ENCODE measurements at regions not wholly inside any gene's neighbourhood (a gene's known extent, or its start where the extent isn't known, plus 50 kb on each side); places are given as distances from the start of the nearest gene placed in this dataset.

- H3K27ac ChIP-seq (ENCODE audit: low read depth, low read length) = no peak overlapping the region
- no peaks in the 10 kb centered on the region for H3K9me3 ChIP-seq (ENCODE audit: control insufficient read depth in 3 of 3, low read length in 3 of 3)
- no peak overlapping the region for H3K9ac ChIP-seq (ENCODE audit: low read depth in 1 of 3, low read length in 3 of 3)
- no peaks in the 10 kb centered on the region for H3K4me1 ChIP-seq (ENCODE audit: control insufficient read depth in 3 of 3, insufficient read depth in 3 of 3, low read length in 3 of 3)
- H3K36me3 ChIP-seq (ENCODE audit: control insufficient read depth in 3 of 3, insufficient read depth in 3 of 3, low read length in 3 of 3) = no peaks in the 10 kb centered on the region
- no peak overlapping the region for H3K4me3 ChIP-seq (ENCODE audit: low read length in 3 of 3)
- no peaks in the 10 kb centered on the region for H3K27me3 ChIP-seq (ENCODE audit: control insufficient read depth in 3 of 3, insufficient read depth in 3 of 3, low read length in 3 of 3)
These were observed 1246.6 kb downstream of the FAM181B start for GRCh38 chr11:81487109-81487508.

GRCh38 chr11:81484196-81484595, 1249.5 kb downstream of the FAM181B start:
- Histone ChIP-seq H3K36me3 (ENCODE audit: control insufficient read depth in 3 of 3, insufficient read depth in 3 of 3, low read length in 3 of 3) (no peaks in the 10 kb centered on the region), H3K9ac (ENCODE audit: low read depth in 1 of 3, low read length in 3 of 3) (no peak overlapping the region), H3K4me1 (ENCODE audit: control insufficient read depth in 3 of 3, insufficient read depth in 3 of 3, low read length in 3 of 3) (no peaks in the 10 kb centered on the region), H3K27me3 (ENCODE audit: control insufficient read depth in 3 of 3, insufficient read depth in 3 of 3, low read length in 3 of 3) (no peaks in the 10 kb centered on the region), H3K27ac (ENCODE audit: low read depth, low read length) (no peak overlapping the region), H3K4me3 (ENCODE audit: low read length in 3 of 3) (no peak overlapping the region), H3K9me3 (ENCODE audit: control insufficient read depth in 3 of 3, low read length in 3 of 3) (no peaks in the 10 kb centered on the region)

- H3K27ac ChIP-seq (ENCODE audit: low read depth, low read length) = no peak overlapping the region
These were observed 1256.4 kb downstream of the FAM181B start for GRCh38 chr11:81477277-81477676.

DNA sequence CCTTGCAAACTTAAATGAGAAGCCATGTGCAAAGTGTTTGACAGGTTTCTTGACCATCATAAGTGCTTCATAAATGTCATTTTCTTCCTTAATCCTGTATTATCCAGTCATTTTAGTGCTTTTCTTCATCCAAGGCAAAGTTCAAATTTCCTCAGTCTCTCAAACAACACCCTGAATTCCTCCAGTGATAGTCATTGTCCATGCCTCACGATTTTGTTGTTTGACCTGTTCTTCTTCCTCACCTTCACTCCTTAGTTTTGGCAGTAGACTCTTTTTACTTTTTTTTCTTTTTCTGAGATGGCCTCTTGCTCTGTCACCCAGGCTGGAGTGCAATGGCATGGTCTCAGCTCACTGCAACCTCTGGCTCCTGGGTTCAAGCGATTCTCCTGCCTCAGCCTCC, 1257.3 kb downstream of the FAM181B start:
- Histone ChIP-seq H3K9ac (ENCODE audit: low read depth in 1 of 3, low read length in 3 of 3) (no peak overlapping the region), H3K9me3 (ENCODE audit: control insufficient read depth in 3 of 3, low read length in 3 of 3) (no peaks in the 10 kb centered on the region), H3K4me3 (ENCODE audit: low read length in 3 of 3) (no peak overlapping the region), H3K4me1 (ENCODE audit: control insufficient read depth in 3 of 3, insufficient read depth in 3 of 3, low read length in 3 of 3) (no peaks in the 10 kb centered on the region), H3K27ac (ENCODE audit: low read depth, low read length) (no peak overlapping the region), H3K27me3 (ENCODE audit: control insufficient read depth in 3 of 3, insufficient read depth in 3 of 3, low read length in 3 of 3) (no peaks in the 10 kb centered on the region), H3K36me3 (ENCODE audit: control insufficient read depth in 3 of 3, insufficient read depth in 3 of 3, low read length in 3 of 3) (no peaks in the 10 kb centered on the region)

More at GRCh38 chr11:81477277-81477676, 1256.4 kb downstream of the FAM181B start:
- Histone ChIP-seq H3K36me3 (ENCODE audit: control insufficient read depth in 3 of 3, insufficient read depth in 3 of 3, low read length in 3 of 3) (no peaks in the 10 kb centered on the region), H3K9me3 (ENCODE audit: control insufficient read depth in 3 of 3, low read length in 3 of 3) (no peaks in the 10 kb centered on the region), H3K4me1 (ENCODE audit: control insufficient read depth in 3 of 3, insufficient read depth in 3 of 3, low read length in 3 of 3) (no peaks in the 10 kb centered on the region), H3K4me3 (ENCODE audit: low read length in 3 of 3) (no peak overlapping the region), H3K9ac (ENCODE audit: low read depth in 1 of 3, low read length in 3 of 3) (no peak overlapping the region), H3K27me3 (ENCODE audit: control insufficient read depth in 3 of 3, insufficient read depth in 3 of 3, low read length in 3 of 3) (no peaks in the 10 kb centered on the region)

DNA sequence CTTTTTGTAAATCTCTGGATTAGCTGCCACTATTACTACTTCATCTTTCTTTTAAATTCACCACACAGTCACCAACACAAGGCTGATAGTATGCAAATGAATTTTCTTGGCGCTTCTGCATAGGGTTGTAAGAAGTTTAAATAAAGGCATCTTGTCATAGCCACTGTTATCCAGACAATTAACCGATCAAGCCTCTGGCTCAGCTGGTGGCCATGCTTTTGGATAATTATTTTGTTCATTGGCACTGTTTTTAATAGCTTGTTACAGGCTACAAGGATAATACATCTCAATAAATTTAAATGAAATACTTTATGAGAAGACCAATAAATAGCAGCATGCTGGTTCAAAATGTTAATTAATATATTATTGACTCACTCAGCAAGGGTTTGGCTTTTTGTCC, 1261.0 kb downstream of the FAM181B start:
- Histone ChIP-seq H3K27ac (ENCODE audit: low read depth, low read length) (no peak overlapping the region), H3K4me3 (ENCODE audit: low read length in 3 of 3) (no peak overlapping the region), H3K27me3 (ENCODE audit: control insufficient read depth in 3 of 3, insufficient read depth in 3 of 3, low read length in 3 of 3) (no peaks in the 10 kb centered on the region), H3K4me1 (ENCODE audit: control insufficient read depth in 3 of 3, insufficient read depth in 3 of 3, low read length in 3 of 3) (no peaks in the 10 kb centered on the region), H3K9ac (ENCODE audit: low read depth in 1 of 3, low read length in 3 of 3) (no peak overlapping the region), H3K36me3 (ENCODE audit: control insufficient read depth in 3 of 3, insufficient read depth in 3 of 3, low read length in 3 of 3) (no peaks in the 10 kb centered on the region), H3K9me3 (ENCODE audit: control insufficient read depth in 3 of 3, low read length in 3 of 3) (no peaks in the 10 kb centered on the region)

DNA sequence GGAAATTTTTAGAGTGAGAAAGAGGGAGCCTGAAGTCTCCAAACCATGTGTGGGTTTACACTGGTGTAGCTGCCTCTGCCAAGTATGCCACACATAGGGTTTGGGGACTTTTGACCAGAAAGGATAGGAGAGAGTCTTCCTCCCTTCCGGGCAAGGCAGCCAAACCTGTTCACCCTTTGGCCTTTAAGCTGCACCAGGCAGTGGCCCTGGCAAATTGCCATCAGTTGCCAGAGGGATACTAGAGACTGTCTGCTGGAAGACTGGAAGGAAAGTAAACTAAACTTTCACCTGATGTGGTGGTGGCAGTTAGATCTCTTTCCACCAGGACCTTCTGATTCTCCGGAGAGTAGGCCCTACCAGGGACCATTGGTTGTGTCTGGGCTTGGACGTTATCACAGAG, 1263.2 kb downstream of the FAM181B start:
- H3K27ac ChIP-seq (ENCODE audit: low read depth, low read length) = no peak overlapping the region

DNA sequence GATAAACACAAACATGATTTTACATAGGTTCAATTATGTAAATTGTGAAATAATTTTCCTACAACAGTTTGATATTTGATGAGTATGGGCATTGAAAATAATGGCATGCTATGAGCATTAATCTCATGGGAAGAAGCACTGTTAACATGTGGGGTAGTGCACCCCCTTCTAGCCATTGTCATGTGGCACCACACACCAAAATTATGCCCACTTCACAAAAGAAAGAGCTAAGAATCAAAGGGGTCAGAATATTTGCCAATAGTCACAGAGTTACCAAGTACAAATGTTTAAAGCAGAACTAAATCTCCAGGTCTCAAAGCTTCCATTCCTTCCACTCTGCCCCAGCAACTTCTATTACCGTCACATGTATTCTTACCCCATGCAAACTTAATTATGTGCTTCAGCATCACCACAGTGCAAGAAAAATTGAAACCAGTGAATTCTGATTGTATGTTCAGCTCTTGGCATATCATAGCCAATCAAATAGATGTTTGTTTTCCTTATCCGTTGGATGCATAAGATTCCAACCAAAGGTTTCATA, 1273.8 kb downstream of the FAM181B start:
- H3K4me3 ChIP-seq (ENCODE audit: low read length in 3 of 3) = no peak overlapping the region
- peaks cover 0 to 2% (median 0%) of the 10 kb centered on the region in 3 donors for H3K9me3 ChIP-seq (ENCODE audit: control insufficient read depth in 3 of 3, low read length in 3 of 3)
- H3K36me3 ChIP-seq (ENCODE audit: control insufficient read depth in 3 of 3, insufficient read depth in 3 of 3, low read length in 3 of 3) = no peaks in the 10 kb centered on the region
- H3K9ac ChIP-seq (ENCODE audit: low read depth in 1 of 3, low read length in 3 of 3) = no peak overlapping the region
- H3K27ac ChIP-seq (ENCODE audit: low read depth, low read length) = no peak overlapping the region
- no peaks in the 10 kb centered on the region for H3K4me1 ChIP-seq (ENCODE audit: control insufficient read depth in 3 of 3, insufficient read depth in 3 of 3, low read length in 3 of 3)
- H3K27me3 ChIP-seq (ENCODE audit: control insufficient read depth in 3 of 3, insufficient read depth in 3 of 3, low read length in 3 of 3) = no peaks in the 10 kb centered on the region

More for the DNA sequence above, 1263.2 kb downstream of the FAM181B start:
- H3K27me3 ChIP-seq (ENCODE audit: control insufficient read depth in 3 of 3, insufficient read depth in 3 of 3, low read length in 3 of 3) = no peaks in the 10 kb centered on the region
- no peaks in the 10 kb centered on the region for H3K9me3 ChIP-seq (ENCODE audit: control insufficient read depth in 3 of 3, low read length in 3 of 3)
- no peak overlapping the region for H3K9ac ChIP-seq (ENCODE audit: low read depth in 1 of 3, low read length in 3 of 3)
- no peak overlapping the region for H3K4me3 ChIP-seq (ENCODE audit: low read length in 3 of 3)
- H3K4me1 ChIP-seq (ENCODE audit: control insufficient read depth in 3 of 3, insufficient read depth in 3 of 3, low read length in 3 of 3) = no peaks in the 10 kb centered on the region
- H3K36me3 ChIP-seq (ENCODE audit: control insufficient read depth in 3 of 3, insufficient read depth in 3 of 3, low read length in 3 of 3) = no peaks in the 10 kb centered on the region

DNA sequence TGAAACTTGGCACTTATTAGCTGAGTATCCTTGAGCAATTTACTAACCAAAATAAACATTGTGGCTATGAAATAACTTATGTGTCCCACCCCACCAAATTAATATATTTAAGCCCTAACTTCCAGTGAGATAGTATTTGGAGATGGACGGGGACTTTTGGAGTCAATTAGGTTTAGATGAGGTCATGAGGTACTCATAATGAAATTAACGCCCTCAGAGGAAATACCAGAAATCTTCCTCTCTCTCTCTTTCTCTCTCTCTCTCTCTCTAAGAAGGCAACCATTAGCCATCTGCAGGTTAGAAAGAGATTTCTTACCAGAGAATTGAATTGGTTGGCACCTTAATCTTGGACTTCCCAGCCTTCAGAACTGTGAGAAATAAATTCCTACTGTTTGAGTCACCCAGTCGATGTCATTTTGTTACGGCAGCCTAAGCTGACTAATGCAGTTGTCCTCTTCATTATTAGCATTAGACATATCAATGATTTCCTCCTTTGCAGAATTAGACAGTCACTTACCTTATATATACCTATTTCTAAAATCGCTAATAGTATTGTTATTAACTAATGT, 1284.0 kb downstream of the FAM181B start:
- Histone ChIP-seq H3K36me3 (ENCODE audit: control insufficient read depth in 3 of 3, insufficient read depth in 3 of 3, low read length in 3 of 3) (no peaks in the 10 kb centered on the region), H3K4me3 (ENCODE audit: low read length in 3 of 3) (no peak overlapping the region), H3K9me3 (ENCODE audit: control insufficient read depth in 3 of 3, low read length in 3 of 3) (no peaks in the 10 kb centered on the region), H3K27ac (ENCODE audit: low read depth, low read length) (no peak overlapping the region), H3K4me1 (ENCODE audit: control insufficient read depth in 3 of 3, insufficient read depth in 3 of 3, low read length in 3 of 3) (no peaks in the 10 kb centered on the region), H3K9ac (ENCODE audit: low read depth in 1 of 3, low read length in 3 of 3) (no peak overlapping the region), H3K27me3 (ENCODE audit: control insufficient read depth in 3 of 3, insufficient read depth in 3 of 3, low read length in 3 of 3) (no peaks in the 10 kb centered on the region)

DNA sequence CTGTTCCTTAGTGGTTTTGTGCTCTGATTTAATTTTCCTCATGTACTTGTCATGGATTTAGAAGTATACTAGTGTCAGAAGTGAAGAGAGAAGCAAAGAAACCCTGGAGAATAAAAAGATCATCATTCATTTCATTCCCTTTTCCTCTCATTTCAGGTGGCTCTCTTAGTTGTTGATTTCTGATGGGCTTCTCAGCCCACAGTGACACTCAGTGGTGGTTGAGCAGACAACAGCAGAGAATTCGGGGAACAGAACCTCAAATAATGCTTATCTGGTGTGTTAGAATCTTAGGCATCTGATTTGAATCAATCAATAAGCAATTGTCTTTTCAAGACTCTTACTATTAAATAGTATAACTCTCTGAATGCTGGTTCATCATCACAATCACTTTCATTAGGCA, 1289.4 kb downstream of the FAM181B start:
- Histone ChIP-seq H3K9me3 (ENCODE audit: control insufficient read depth in 3 of 3, low read length in 3 of 3) (no peaks in the 10 kb centered on the region), H3K27me3 (ENCODE audit: control insufficient read depth in 3 of 3, insufficient read depth in 3 of 3, low read length in 3 of 3) (no peaks in the 10 kb centered on the region), H3K9ac (ENCODE audit: low read depth in 1 of 3, low read length in 3 of 3) (no peak overlapping the region), H3K27ac (ENCODE audit: low read depth, low read length) (no peak overlapping the region), H3K4me3 (ENCODE audit: low read length in 3 of 3) (no peak overlapping the region), H3K4me1 (ENCODE audit: control insufficient read depth in 3 of 3, insufficient read depth in 3 of 3, low read length in 3 of 3) (no peaks in the 10 kb centered on the region), H3K36me3 (ENCODE audit: control insufficient read depth in 3 of 3, insufficient read depth in 3 of 3, low read length in 3 of 3) (no peaks in the 10 kb centered on the region)

- Histone ChIP-seq H3K27ac (ENCODE audit: low read depth, low read length) (no peak overlapping the region), H3K9ac (ENCODE audit: low read depth in 1 of 3, low read length in 3 of 3) (no peak overlapping the region), H3K9me3 (ENCODE audit: control insufficient read depth in 3 of 3, low read length in 3 of 3) (no peaks in the 10 kb centered on the region), H3K4me1 (ENCODE audit: control insufficient read depth in 3 of 3, insufficient read depth in 3 of 3, low read length in 3 of 3) (no peaks in the 10 kb centered on the region), H3K36me3 (ENCODE audit: control insufficient read depth in 3 of 3, insufficient read depth in 3 of 3, low read length in 3 of 3) (no peaks in the 10 kb centered on the region), H3K4me3 (ENCODE audit: low read length in 3 of 3) (no peak overlapping the region), H3K27me3 (ENCODE audit: control insufficient read depth in 3 of 3, insufficient read depth in 3 of 3, low read length in 3 of 3) (no peaks in the 10 kb centered on the region)
These were observed 1301.3 kb downstream of the FAM181B start for GRCh38 chr11:81432333-81432732.
